K562 (cell line): ENCODE measurements at regions not wholly inside any gene's neighbourhood (a gene's known extent, or its start where the extent isn't known, plus 50 kb on each side); places are given as distances from the start of the nearest gene placed in this dataset.

Experiments used
- ATAC-seq: fragments of 200-7000 bp; cut with Tn5 transposase; 3 replicates; pipeline ENCODE4 v1.9.1; 2020; ENCODE audit warnings: moderate library complexity
- BruUV-seq: library from RNA; stranded (reverse); fragments of 400-500 nt; replicated peaks from 2 replicates; lab custom pipeline; 2021; lab: Mats Ljungman, UMichigan
- CTCF ChIA-PET: fragments of 300-600 bp; formaldehyde crosslinking; extraction: SDS; loops from one replicate; lab custom pipeline; 2021; ENCODE audit warnings: low intra/inter-chr PET ratio; lab: Yijun Ruan, JAX
- POLR2A ChIA-PET: fragments of 300-600, 350-650 bp; sonication (Branson Sonifier 250); formaldehyde crosslinking; extraction: SDS; loops from one replicate; lab custom pipeline; 2021; ENCODE audit warnings: antibody characterized with exemption, inconsistent platforms; lab: Yijun Ruan, JAX
- DNase-seq, 4 experiments: peaks; one replicate each; pipeline versions ENCODE4 v3.0.0 to v3.0.0-alpha.2; 2011 to 2018; ENCODE audit warnings: low spot score in 3 of 4, mixed read lengths in 3 of 4; ENCODE audit errors: extremely low read depth in 1 of 4
- FAIRE-seq: peaks from 2 replicates; lab custom pipeline; 2011; peaks lifted over from hg19 to GRCh38; lab: Jason Lieb, UNC
- H2AFZ ChIP-seq: 2 replicates; pipeline ENCODE4 v1.6.0; 2011; ENCODE audit warnings: low read depth, low read length, control low read depth, inconsistent platforms
- H3K27ac ChIP-seq: fragments of 200-600 bp; 3 replicates; pipeline ENCODE4 v1.8.0; 2011; ENCODE audit warnings: low read depth, mild to moderate bottlenecking, control low read depth, inconsistent platforms, low read length, moderate library complexity, mixed read lengths; ENCODE audit errors: extremely low read depth
- H3K27me3 ChIP-seq, 2 experiments: fragments of 300-600 bp in 1 of 2; 2 replicates in 1 of 2; 3 replicates in 1 of 2; pipeline versions ENCODE4 v1.6.0 to v1.8.0; 2011; ENCODE audit warnings: inconsistent platforms in 2 of 2, low read length in 2 of 2, mild to moderate bottlenecking in 1 of 2, mixed read lengths in 1 of 2, moderate library complexity in 1 of 2; ENCODE audit not compliant: control insufficient read depth in 2 of 2, insufficient read depth in 2 of 2
- H3K36me3 ChIP-seq: fragments of 300-600 bp; 3 replicates; pipeline ENCODE4 v1.8.0; 2011; ENCODE audit warnings: mild to moderate bottlenecking, low read length, inconsistent platforms; ENCODE audit not compliant: control insufficient read depth, insufficient read depth
- H3K4me1 ChIP-seq, 2 experiments: fragments of 200-600 bp in 1 of 2; replicated peaks in 1 of 2; 2 replicates in 1 of 2; 3 replicates in 1 of 2; pipeline versions ENCODE4 v1.5.1 to v1.8.0; 2011; ENCODE audit warnings: inconsistent platforms in 2 of 2, low read length in 2 of 2, mild to moderate bottlenecking in 1 of 2, mixed read lengths in 1 of 2, moderate library complexity in 1 of 2; ENCODE audit not compliant: control insufficient read depth in 2 of 2, insufficient read depth in 2 of 2
- H3K4me2 ChIP-seq: 2 replicates; pipeline ENCODE4 v1.6.1; 2011; ENCODE audit warnings: low read length, control low read depth, inconsistent platforms, mixed read lengths; ENCODE audit not compliant: insufficient read depth
- H3K4me3 ChIP-seq: fragments of 200-600 bp; sonication (generic), shearing (Covaris generic); 2 replicates; pipeline ENCODE4 v1.5.1; 2016; ENCODE audit warnings: control low read depth, inconsistent platforms
- H3K79me2 ChIP-seq: fragments of 200-600 bp; 3 replicates; pipeline ENCODE4 v1.8.0; 2011; ENCODE audit warnings: low read length, inconsistent platforms; ENCODE audit not compliant: control insufficient read depth, insufficient read depth
- H3K9ac ChIP-seq, 2 experiments: 2 replicates each; pipeline versions ENCODE4 v1.6.0 to v1.6.1; 2011; ENCODE audit warnings: low read depth in 2 of 2, low read length in 2 of 2, control low read depth in 1 of 2, inconsistent platforms in 1 of 2, mild to moderate bottlenecking in 1 of 2, mixed read lengths in 1 of 2; ENCODE audit not compliant: insufficient read depth in 1 of 2
- H3K9me1 ChIP-seq: one replicate; pipeline ENCODE4 v1.6.0; 2011; ENCODE audit warnings: inconsistent platforms, mild to moderate bottlenecking, low read length, moderate library complexity; ENCODE audit not compliant: control insufficient read depth, insufficient read depth
- H3K9me3 ChIP-seq: replicated peaks from 2 replicates; pipeline ENCODE4 v1.5.1; 2011; ENCODE audit warnings: low read depth, low read length, inconsistent platforms; ENCODE audit not compliant: control insufficient read depth, insufficient read depth
- H4K20me1 ChIP-seq: replicated peaks from 2 replicates; pipeline ENCODE4 v1.6.1; 2011; ENCODE audit warnings: low read length, inconsistent platforms, mixed read lengths; ENCODE audit not compliant: control insufficient read depth, insufficient read depth
- RBM39 ChIP-seq: fragments of 200-400 bp; formaldehyde crosslinking; optimal IDR thresholded peaks from 2 replicates; pipeline ENCODE3; 2018; ENCODE audit warnings: low read depth, low read length
- TAF9B ChIP-seq: fragments of 450-650 bp; IDR thresholded peaks from 2 replicates; pipeline ENCODE4 v1.6.1; 2018; ENCODE audit warnings: mild to moderate bottlenecking; ENCODE audit not compliant: partially characterized antibody
- WGBS: fragments of 100-300 bp; shearing (Covaris generic); methylation state at CpG from one replicate; pipeline ENCODE4 v1.1.6; 2016; ENCODE audit warnings: low coverage, mixed read lengths; ENCODE audit not compliant: insufficient coverage; ENCODE audit errors: missing lambda C conversion rate; 5-methylcytosine and 5-hydroxymethylcytosine counted together
- in situ Hi-C: fragments of 300-500 bp; cut with MboI; formaldehyde crosslinking; loops from 4 replicates; pipeline ENCODE4 v1.15.0; 2018; ENCODE audit warnings: inconsistent platforms, mixed read lengths
- intact Hi-C: fragments of 100-400 bp; cut with micrococcal nuclease; formaldehyde crosslinking; loops from 2 replicates; pipeline ENCODE4 v1.14.2; 2022
- TF ChIP-seq, protein P1 (sequence below), 3 experiments: IDR thresholded peaks in 2 of 3; conservative IDR thresholded peaks in 1 of 3; 2 replicates each; pipeline ENCODE4 v1.5.1; 2011 to 2012; ENCODE audit warnings: low read length in 3 of 3, mild to moderate bottlenecking in 3 of 3, control low read depth in 2 of 3, improper control_type of control experiment in 1 of 3, inconsistent platforms in 1 of 3, low read depth in 1 of 3, mixed read lengths in 1 of 3, moderate library complexity in 1 of 3; ENCODE audit not compliant: insufficient read depth in 2 of 3
- TF ChIP-seq, protein P2 (sequence below): fragments of 250-450 bp; sonication (Bioruptor Pico); IDR thresholded peaks from 2 replicates; pipeline ENCODE4 v1.8.0; 2021; ENCODE audit warnings: borderline replicate concordance, mild to moderate bottlenecking, moderate library complexity; ENCODE audit not compliant: poor library complexity, severe bottlenecking

DNA sequence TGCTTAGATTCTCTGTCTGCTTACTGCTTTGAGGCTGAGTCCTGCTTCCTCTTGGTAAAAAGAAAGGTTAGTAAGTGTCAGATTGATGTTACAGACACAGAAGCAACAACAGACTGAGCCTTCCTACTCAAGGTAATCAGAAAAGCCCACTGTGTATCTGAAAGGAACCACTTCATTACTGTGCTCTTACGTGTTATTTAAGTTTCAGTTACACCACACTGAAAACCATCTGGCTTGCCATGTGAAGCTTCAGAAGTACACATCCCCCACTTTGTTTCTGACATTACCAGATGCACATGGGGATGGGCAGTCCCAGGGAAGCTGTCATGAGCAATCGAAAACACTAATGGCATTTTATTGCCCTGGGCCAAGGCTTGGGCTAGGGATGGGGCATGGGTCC lies 1290.1 kb downstream of the AACS start:
- Histone ChIP-seq H2AFZ (no peak overlapping the region), H3K9me3 (0 out of 2 replicates have a peak, but pooled peaks cover 3% of the 10 kb centered on the region)
- TF ChIP-seq RBM39 (no peak), TAF9B (no peak)
- TF ChIP-seq, protein P1, sequence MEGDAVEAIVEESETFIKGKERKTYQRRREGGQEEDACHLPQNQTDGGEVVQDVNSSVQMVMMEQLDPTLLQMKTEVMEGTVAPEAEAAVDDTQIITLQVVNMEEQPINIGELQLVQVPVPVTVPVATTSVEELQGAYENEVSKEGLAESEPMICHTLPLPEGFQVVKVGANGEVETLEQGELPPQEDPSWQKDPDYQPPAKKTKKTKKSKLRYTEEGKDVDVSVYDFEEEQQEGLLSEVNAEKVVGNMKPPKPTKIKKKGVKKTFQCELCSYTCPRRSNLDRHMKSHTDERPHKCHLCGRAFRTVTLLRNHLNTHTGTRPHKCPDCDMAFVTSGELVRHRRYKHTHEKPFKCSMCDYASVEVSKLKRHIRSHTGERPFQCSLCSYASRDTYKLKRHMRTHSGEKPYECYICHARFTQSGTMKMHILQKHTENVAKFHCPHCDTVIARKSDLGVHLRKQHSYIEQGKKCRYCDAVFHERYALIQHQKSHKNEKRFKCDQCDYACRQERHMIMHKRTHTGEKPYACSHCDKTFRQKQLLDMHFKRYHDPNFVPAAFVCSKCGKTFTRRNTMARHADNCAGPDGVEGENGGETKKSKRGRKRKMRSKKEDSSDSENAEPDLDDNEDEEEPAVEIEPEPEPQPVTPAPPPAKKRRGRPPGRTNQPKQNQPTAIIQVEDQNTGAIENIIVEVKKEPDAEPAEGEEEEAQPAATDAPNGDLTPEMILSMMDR (IDR thresholded peaks at IDR 0.05 in 2 of 3, conservative IDR thresholded peaks at IDR 0.05 in 1 of 3; ENCODE audit: insufficient read depth in 2 of 3, low read depth in 1 of 3, low read length in 3 of 3), result no peak
- TF ChIP-seq, protein P2, sequence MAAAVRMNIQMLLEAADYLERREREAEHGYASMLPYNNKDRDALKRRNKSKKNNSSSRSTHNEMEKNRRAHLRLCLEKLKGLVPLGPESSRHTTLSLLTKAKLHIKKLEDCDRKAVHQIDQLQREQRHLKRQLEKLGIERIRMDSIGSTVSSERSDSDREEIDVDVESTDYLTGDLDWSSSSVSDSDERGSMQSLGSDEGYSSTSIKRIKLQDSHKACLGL (CRISPR knock-in tag), result no peak
- TF ChIP-seq, all 486 proteins: peak for 0
- Histone ChIP-seq H3K36me3 (no peaks in the 10 kb centered on the region), H3K4me1 (no peaks in the 10 kb centered on the region), H3K9me1 (no peaks in the 10 kb centered on the region), H3K27me3 (no peaks in the 10 kb centered on the region), H3K4me3 (no peak overlapping the region), H4K20me1 (no peaks in the 10 kb centered on the region), H3K79me2 (no peaks in the 10 kb centered on the region), H3K27ac (no peak overlapping the region), H3K9ac (no peak overlapping the region), H3K4me2 (no peak overlapping the region)
- CTCF ChIA-PET, result no interaction called here
- in situ Hi-C loops, result no loop called here
- 7% methylated on average over 2 of the region's 2 CpGs for WGBS
- FAIRE-seq (no peak), DNase-seq (no peak), ATAC-seq (no peak)
- POLR2A ChIA-PET, result no interaction called here
- BruUV-seq, result no TSS peak
- intact Hi-C loops, result no loop called here
